ENCODE measurements at regions not wholly inside any gene's neighbourhood (a gene's known extent, or its start where the extent isn't known, plus 50 kb on each side); places are given as distances from the start of the nearest gene placed in this dataset.

DNA sequence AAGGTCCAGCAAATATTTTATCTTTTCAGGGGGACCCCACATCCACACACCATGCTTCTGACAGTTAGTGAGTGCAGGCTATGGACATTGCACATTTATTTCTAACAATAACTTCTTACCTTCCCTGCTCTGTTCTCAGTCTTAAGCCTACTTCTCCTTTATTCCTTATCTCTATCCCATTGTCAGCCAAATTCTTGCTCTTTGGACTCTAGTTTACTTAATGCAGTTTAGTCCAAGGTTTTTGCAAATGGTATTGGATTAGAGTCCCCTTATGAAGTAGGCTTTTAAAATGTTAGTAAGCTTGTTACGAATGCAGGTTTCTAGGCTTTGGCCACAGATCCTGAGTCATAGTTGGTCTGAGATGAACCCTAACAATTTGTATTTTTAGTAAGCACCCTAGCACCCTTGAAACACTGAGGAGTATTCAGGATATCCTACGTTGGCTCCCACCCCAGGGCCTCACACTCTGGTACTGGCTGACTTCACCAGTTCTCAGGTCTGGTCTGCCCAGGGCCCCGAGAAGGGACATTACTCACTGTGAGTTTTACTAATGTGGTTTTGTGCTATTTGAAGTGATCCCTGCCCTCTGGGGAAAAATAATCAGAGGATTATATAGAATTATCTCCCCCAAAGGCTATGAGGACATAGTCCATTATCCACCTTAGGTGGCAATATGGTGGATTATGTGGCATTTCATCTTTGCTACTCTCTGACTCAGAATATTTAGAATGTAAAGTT, 239.5 kb downstream of the TGFB2 start:
- peaks cover 14% of the 10 kb centered on the region for H3K4me1 ChIP-seq (ENCODE audit: insufficient read depth, low read length)
- no peak overlapping the region for H3K4me3 ChIP-seq (ENCODE audit: low read length)
- no peaks in the 10 kb centered on the region for H3K36me3 ChIP-seq (ENCODE audit: insufficient read depth, low read length)
- no peaks in the 10 kb centered on the region for H3K27me3 ChIP-seq (ENCODE audit: insufficient read depth, low read length)
- no peak overlapping the region for H3K27ac ChIP-seq (ENCODE audit: low read depth, low read length)
- 97% methylated on average over 2 of the region's 3 CpGs for WGBS
- H3K9me3 ChIP-seq (ENCODE audit: insufficient read depth, low read depth, low read length) = peaks cover 12% of the 10 kb centered on the region; the same call in 1 of the 2 replicates
- H3K9ac ChIP-seq (ENCODE audit: low read depth, low read length) = no peak overlapping the region

DNA sequence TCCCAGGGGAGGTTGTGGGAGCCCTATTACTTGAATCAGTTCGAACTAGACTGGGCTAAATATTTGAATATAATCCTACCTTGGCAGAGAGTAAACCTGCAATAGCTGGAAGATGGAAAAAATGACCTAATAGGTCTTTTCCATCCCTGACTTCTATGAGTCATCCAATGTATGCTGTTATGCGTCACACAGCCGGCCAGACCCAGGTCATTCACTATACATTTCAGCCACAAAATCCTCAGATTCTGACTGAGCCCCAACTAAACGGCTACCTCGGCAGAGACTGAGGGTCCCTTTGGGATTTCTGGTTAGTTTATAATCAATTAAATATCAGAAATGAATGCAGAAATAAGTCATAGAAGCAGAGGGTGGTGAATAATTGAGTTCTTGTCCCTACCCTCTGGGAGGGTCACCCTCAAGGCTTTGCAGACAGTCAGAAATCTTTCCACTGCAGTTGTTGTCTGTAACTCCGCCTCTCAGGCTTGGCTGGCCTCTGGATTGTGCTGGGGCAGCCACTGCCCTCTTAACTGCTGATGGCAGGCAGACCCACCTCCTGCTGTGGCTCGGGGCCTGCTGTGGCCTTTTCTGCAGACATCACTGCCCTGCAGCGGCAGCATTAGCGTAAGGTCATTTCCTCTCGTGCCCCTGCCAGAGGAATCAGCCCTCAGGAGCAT, 240.5 kb downstream of the TGFB2 start:
- Histone ChIP-seq H3K9me3 (ENCODE audit: insufficient read depth, low read depth, low read length) (peaks cover 12% of the 10 kb centered on the region; the same call in 1 of the 2 replicates), H3K9ac (ENCODE audit: low read depth, low read length) (0 out of 2 replicates have a peak overlapping the region, but pooled peaks have one; percentile 7), H3K36me3 (ENCODE audit: insufficient read depth, low read length) (no peaks in the 10 kb centered on the region), H3K4me1 (ENCODE audit: insufficient read depth, low read length) (peaks cover 14% of the 10 kb centered on the region), H3K4me3 (ENCODE audit: low read length) (no peak overlapping the region), H3K27me3 (ENCODE audit: insufficient read depth, low read length) (no peaks in the 10 kb centered on the region), H3K27ac (ENCODE audit: low read depth, low read length) (peak overlapping the region; percentile 29; the same call in 1 of the 2 replicates)
- WGBS = 38% methylated on average over 10 of the region's 10 CpGs

DNA sequence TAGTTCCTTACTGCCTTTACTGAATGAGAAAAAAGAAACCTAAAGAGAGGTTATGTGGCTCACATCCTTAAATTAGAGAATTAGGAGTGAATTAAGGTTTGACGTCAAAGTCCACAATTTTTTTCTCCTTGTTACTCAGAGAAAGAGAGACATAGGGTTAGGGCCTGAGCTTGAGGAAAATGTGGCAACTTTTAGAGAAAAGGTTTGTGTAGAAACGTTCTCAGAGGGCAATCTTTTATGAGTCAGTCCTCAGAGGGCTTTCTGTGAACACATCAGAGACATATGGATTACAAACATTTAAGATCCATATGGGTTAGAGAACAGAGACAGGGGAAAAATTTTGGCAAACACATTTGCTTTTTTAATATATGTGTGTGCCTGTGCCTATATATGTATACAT, 242.8 kb downstream of the TGFB2 start:
- Histone ChIP-seq H3K36me3 (ENCODE audit: insufficient read depth, low read length) (no peaks in the 10 kb centered on the region), H3K9me3 (ENCODE audit: insufficient read depth, low read depth, low read length) (peaks cover 2% of the 10 kb centered on the region; the same call in 1 of the 2 replicates), H3K9ac (ENCODE audit: low read depth, low read length) (no peak overlapping the region), H3K4me1 (ENCODE audit: insufficient read depth, low read length) (peaks cover 14% of the 10 kb centered on the region), H3K4me3 (ENCODE audit: low read length) (no peak overlapping the region), H3K27me3 (ENCODE audit: insufficient read depth, low read length) (no peaks in the 10 kb centered on the region), H3K27ac (ENCODE audit: low read depth, low read length) (no peak overlapping the region)
- WGBS = 92% methylated on average over 2 of the region's 2 CpGs

DNA sequence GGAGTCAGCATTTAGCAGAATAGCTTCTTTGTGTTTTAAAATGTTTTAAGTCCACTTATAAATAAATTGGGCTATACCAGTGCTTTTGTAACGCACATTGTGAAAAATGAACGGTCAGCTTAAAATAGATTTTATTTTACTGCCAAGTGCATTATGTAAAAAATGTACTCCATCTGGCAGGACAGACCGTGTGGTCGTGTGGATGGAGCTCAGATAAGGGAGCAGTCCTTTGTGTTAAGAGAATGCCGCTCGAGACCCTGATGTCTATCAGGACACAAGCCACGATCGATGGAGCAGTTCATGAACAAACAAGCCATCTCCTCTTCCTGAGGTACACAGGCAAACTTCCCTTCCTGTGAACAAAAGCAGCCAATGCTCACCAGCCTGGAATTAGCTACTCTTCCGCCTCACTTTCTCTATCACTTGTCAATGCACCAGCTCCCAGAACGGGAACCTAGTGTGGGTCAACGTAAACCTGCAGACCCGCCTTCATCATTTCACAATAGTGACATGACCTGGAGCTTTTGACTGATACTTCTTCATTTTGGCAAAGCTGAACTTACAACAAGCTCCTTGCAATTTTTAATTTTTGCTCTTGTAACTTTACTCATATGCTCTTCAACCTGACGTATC, 243.5 kb downstream of the TGFB2 start:
- H3K27me3 ChIP-seq (ENCODE audit: insufficient read depth, low read length) = no peaks in the 10 kb centered on the region
- 94% methylated on average over 13 of the region's 13 CpGs for WGBS
- no peak overlapping the region for H3K9ac ChIP-seq (ENCODE audit: low read depth, low read length)
- H3K4me3 ChIP-seq (ENCODE audit: low read length) = no peak overlapping the region
- H3K36me3 ChIP-seq (ENCODE audit: insufficient read depth, low read length) = no peaks in the 10 kb centered on the region
- H3K4me1 ChIP-seq (ENCODE audit: insufficient read depth, low read length) = peaks cover 14% of the 10 kb centered on the region
- no peak overlapping the region for H3K27ac ChIP-seq (ENCODE audit: low read depth, low read length)
- H3K9me3 ChIP-seq (ENCODE audit: insufficient read depth, low read depth, low read length) = no peaks in the 10 kb centered on the region

DNA sequence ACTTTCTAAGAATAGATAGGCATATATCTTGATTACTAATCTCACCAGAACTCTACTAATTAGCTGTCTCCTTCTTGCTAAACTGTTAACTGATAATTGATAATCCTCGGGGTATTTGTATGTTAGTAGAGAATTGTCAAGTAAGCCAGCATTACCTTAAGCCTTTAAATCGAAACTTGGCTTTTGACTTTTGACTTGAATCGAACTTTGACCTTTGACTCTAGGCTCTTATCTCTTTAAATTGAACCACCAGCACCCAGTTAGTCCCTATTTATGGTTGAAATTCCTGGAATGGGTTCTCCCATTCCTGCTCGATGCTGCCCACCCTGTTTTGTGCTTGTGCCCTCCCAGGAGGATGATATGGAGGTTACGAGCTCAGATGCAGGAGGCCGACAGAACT, 244.4 kb downstream of the TGFB2 start:
- H3K9ac ChIP-seq (ENCODE audit: low read depth, low read length) = no peak overlapping the region
- H3K9me3 ChIP-seq (ENCODE audit: insufficient read depth, low read depth, low read length) = no peaks in the 10 kb centered on the region
- H3K27me3 ChIP-seq (ENCODE audit: insufficient read depth, low read length) = no peaks in the 10 kb centered on the region
- 94% methylated on average over 6 of the region's 6 CpGs for WGBS
- H3K36me3 ChIP-seq (ENCODE audit: insufficient read depth, low read length) = no peaks in the 10 kb centered on the region
- H3K27ac ChIP-seq (ENCODE audit: low read depth, low read length) = no peak overlapping the region
- H3K4me1 ChIP-seq (ENCODE audit: insufficient read depth, low read length) = peaks cover 14% of the 10 kb centered on the region
- no peak overlapping the region for H3K4me3 ChIP-seq (ENCODE audit: low read length)

DNA sequence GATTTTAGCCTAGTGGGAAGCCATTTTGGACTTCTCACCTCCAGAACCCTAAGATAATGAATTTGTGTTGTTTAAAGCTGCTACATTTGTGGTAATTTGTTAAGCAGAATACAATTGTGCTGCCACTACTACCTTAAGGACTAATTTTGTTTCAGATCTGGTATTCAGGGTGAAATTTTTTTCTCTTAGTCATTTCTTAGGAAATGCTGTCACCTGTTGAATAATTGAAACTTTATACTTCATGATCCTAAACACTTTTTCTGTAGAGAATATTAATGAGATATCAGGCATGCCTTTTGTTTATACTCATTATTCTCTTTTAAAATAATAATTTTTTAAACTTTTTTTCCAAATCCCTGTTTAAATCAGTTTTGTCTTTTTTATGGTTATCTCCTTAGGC, 246.8 kb downstream of the TGFB2 start:
- no peak overlapping the region for H3K9ac ChIP-seq (ENCODE audit: low read depth, low read length)
- no peak overlapping the region for H3K27ac ChIP-seq (ENCODE audit: low read depth, low read length)
- H3K27me3 ChIP-seq (ENCODE audit: insufficient read depth, low read length) = no peaks in the 10 kb centered on the region

DNA sequence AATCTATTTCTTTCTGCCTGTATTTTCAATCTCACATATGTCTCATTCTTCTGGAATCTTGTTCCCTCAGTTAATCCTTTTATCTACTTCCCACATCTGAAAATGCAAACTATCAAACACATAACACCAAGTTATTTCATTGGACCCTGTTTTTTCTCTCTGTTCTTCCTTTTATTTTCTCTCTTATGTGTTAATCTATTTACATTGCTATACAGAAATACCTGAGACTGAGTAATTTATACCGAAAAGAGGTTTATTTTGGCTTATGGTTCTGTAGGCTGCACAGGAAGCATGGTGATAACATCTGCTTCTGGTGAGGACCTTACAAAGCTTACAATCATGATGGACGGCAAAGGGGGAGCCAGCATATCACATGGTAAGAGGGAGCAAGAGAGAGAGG, 247.6 kb downstream of the TGFB2 start:
- 93% methylated on average over 2 of the region's 2 CpGs for WGBS
- Histone ChIP-seq H3K4me1 (ENCODE audit: insufficient read depth, low read length) (no peaks in the 10 kb centered on the region), H3K9me3 (ENCODE audit: insufficient read depth, low read depth, low read length) (no peaks in the 10 kb centered on the region), H3K4me3 (ENCODE audit: low read length) (no peak overlapping the region), H3K27ac (ENCODE audit: low read depth, low read length) (no peak overlapping the region), H3K27me3 (ENCODE audit: insufficient read depth, low read length) (no peaks in the 10 kb centered on the region), H3K9ac (ENCODE audit: low read depth, low read length) (no peak overlapping the region), H3K36me3 (ENCODE audit: insufficient read depth, low read length) (no peaks in the 10 kb centered on the region)

More for the DNA sequence above, 246.8 kb downstream of the TGFB2 start:
- no peaks in the 10 kb centered on the region for H3K36me3 ChIP-seq (ENCODE audit: insufficient read depth, low read length)
- H3K4me3 ChIP-seq (ENCODE audit: low read length) = no peak overlapping the region
- no peaks in the 10 kb centered on the region for H3K4me1 ChIP-seq (ENCODE audit: insufficient read depth, low read length)
- no peaks in the 10 kb centered on the region for H3K9me3 ChIP-seq (ENCODE audit: insufficient read depth, low read depth, low read length)

DNA sequence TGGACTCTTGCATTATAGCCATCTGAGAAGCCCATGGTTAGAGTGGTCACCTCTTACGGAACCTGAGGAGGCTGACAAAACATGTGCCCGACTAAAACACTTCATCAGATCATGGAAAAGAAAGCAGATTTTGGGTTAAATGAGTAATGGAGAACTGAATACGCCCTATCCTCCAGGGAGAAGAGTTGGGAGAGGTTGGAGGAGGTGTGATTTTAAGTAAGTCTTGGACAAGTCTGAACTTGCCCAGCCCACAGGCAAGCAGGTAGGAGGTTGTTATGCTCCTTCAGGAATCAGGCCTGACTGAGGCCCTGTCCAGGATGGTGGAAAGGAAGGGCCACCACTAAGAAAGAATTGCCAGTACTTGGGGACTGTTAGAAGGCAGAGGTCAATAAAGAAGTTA, 255.8 kb downstream of the TGFB2 start:
- no peak overlapping the region for H3K4me3 ChIP-seq (ENCODE audit: low read length)
- H3K9me3 ChIP-seq (ENCODE audit: insufficient read depth, low read depth, low read length) = no peaks in the 10 kb centered on the region
- H3K27ac ChIP-seq (ENCODE audit: low read depth, low read length) = no peak overlapping the region
- WGBS = 96% methylated on average over 3 of the region's 3 CpGs
- no peaks in the 10 kb centered on the region for H3K27me3 ChIP-seq (ENCODE audit: insufficient read depth, low read length)
- no peaks in the 10 kb centered on the region for H3K36me3 ChIP-seq (ENCODE audit: insufficient read depth, low read length)
- H3K4me1 ChIP-seq (ENCODE audit: insufficient read depth, low read length) = no peaks in the 10 kb centered on the region
- H3K9ac ChIP-seq (ENCODE audit: low read depth, low read length) = no peak overlapping the region

DNA sequence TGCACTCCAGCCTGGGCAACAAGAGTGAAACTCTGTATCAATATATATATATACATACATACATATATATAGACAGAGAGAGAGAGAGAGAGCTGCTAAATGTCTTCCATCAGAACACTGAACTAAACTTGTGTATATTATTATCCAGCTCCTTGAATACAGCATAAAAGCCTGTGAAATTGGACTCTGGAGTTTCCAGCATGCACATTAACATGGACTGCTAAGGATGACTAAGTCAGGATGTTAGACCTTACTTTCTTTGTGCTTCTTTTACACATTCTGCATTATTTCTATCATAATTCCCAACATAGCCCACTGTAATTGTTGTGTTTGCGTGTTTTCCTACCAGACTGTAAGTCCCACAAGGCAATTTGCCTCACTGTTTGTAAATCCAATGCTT, 259.1 kb downstream of the TGFB2 start:
- H3K27ac ChIP-seq (ENCODE audit: low read depth, low read length) = no peak overlapping the region
- no peaks in the 10 kb centered on the region for H3K36me3 ChIP-seq (ENCODE audit: insufficient read depth, low read length)
- no peaks in the 10 kb centered on the region for H3K27me3 ChIP-seq (ENCODE audit: insufficient read depth, low read length)
- 100% methylated on average over 1 of the region's 1 CpG for WGBS
- H3K9ac ChIP-seq (ENCODE audit: low read depth, low read length) = no peak overlapping the region
- no peaks in the 10 kb centered on the region for H3K4me1 ChIP-seq (ENCODE audit: insufficient read depth, low read length)
- H3K4me3 ChIP-seq (ENCODE audit: low read length) = no peak overlapping the region
- 0 out of 2 replicates have a peak, but pooled peaks cover 4% of the 10 kb centered on the region for H3K9me3 ChIP-seq (ENCODE audit: insufficient read depth, low read depth, low read length)

DNA sequence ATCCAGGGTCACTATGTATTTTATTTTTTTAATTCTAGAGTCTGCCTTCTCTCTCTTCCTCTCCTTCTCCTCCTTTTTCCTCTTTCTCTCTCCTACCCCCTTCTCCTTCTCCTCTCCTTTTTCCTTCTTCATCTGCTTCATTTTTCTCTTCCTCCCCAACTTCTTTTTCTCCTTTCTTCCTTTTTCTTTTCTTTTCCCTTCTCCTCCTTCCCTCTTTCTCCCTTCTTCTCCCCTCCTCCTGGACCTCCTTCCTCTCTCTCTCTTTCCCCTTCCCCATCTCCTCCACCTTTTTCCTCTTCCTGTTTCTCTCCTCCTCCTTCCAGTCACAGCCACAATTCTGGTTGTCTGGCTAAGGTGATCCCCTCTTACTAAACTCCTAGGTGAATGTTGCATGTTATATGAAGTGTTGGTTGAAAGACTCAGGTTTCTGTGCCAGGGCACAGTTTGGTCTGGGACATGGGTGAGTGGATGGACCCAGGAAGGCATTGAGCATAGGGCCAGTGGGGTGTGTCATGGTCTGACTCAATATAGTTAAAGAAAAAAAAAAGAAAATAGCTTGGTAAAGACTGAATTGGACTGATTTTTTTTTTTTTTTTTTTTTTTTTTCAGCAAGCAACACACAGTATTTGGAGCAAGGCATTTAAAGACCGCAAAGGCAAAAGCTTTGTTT, 266.9 kb downstream of the TGFB2 start:
- no peak overlapping the region for H3K27ac ChIP-seq (ENCODE audit: low read depth, low read length)
- no peak overlapping the region for H3K4me3 ChIP-seq (ENCODE audit: low read length)
- 0 out of 2 replicates have a peak, but pooled peaks cover 4% of the 10 kb centered on the region for H3K9me3 ChIP-seq (ENCODE audit: insufficient read depth, low read depth, low read length)
- H3K4me1 ChIP-seq (ENCODE audit: insufficient read depth, low read length) = peaks cover 16% of the 10 kb centered on the region
- no peaks in the 10 kb centered on the region for H3K27me3 ChIP-seq (ENCODE audit: insufficient read depth, low read length)
- no peaks in the 10 kb centered on the region for H3K36me3 ChIP-seq (ENCODE audit: insufficient read depth, low read length)
- no CpG with 5 or more reads among the region's 1 CpG for WGBS
- no peak overlapping the region for H3K9ac ChIP-seq (ENCODE audit: low read depth, low read length)

DNA sequence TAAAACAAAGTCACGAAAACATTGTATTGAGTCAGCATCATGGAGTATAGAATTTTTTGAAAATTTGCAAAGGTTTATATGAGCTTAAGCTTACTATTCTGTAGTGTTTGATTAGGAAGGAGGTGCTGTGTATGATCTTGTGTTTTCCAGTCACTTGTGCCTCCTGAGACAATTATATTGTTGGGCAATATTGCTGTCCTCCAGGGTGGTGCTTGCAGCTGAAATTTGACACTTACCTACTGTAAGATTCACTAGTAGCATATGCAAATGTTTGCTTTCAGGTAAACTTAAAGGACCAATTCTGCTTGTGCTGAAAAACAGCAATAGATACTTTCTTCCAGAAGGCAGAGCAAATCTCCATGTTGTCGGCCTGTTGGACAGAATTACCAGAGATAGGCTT, 268.0 kb downstream of the TGFB2 start:
- WGBS = 91% methylated on average over 2 of the region's 2 CpGs

More for the DNA sequence above, 268.0 kb downstream of the TGFB2 start:
- Histone ChIP-seq H3K9ac (ENCODE audit: low read depth, low read length) (no peak overlapping the region), H3K27ac (ENCODE audit: low read depth, low read length) (no peak overlapping the region), H3K9me3 (ENCODE audit: insufficient read depth, low read depth, low read length) (0 out of 2 replicates have a peak, but pooled peaks cover 4% of the 10 kb centered on the region), H3K36me3 (ENCODE audit: insufficient read depth, low read length) (no peaks in the 10 kb centered on the region), H3K4me3 (ENCODE audit: low read length) (no peak overlapping the region), H3K4me1 (ENCODE audit: insufficient read depth, low read length) (peaks cover 16% of the 10 kb centered on the region), H3K27me3 (ENCODE audit: insufficient read depth, low read length) (no peaks in the 10 kb centered on the region)

Measured in HUES64 (cell line).